Left lung (tissue), 4 donors: ENCODE measurements at regions not wholly inside any gene's neighbourhood (a gene's known extent, or its start where the extent isn't known, plus 50 kb on each side); places are given as distances from the start of the nearest gene placed in this dataset.

ENCODE experiments used
- ATAC-seq: fragments of 200-7000 bp; cut with Tn5 transposase; one replicate; pipeline ENCODE4 v1.9.1; 2020; ENCODE audit warnings: moderate library complexity
- DNase-seq, 4 donors: peaks; one replicate each; pipeline ENCODE4 v3.0.0-alpha.2; 2013 to 2020
- H3K27ac ChIP-seq, 2 donors: fragments of 200-600 bp; sonication (generic) in 1 of 2; one replicate each; pipeline versions ENCODE4 v1.5.0 to v1.8.0; 2020 to 2021
- H3K27me3 ChIP-seq, 2 donors: fragments of 200-600 bp; sonication (generic) in 1 of 2; one replicate each; pipeline versions ENCODE4 v1.5.0 to v1.8.0; 2020 to 2021
- H3K36me3 ChIP-seq, 2 donors: fragments of 200-600 bp; sonication (generic) in 1 of 2; one replicate each; pipeline versions ENCODE4 v1.5.0 to v1.8.0; 2020 to 2021
- H3K4me1 ChIP-seq, 2 donors: fragments of 200-600 bp; one replicate each; pipeline ENCODE4 v1.8.0; 2021
- H3K4me3 ChIP-seq, 2 donors: fragments of 200-600 bp; sonication (generic) in 1 of 2; one replicate each; pipeline versions ENCODE4 v1.5.0 to v1.8.0; 2020 to 2021; ENCODE audit warnings: mild to moderate bottlenecking in 1 of 2
- H3K9me3 ChIP-seq, 2 donors: fragments of 200-600 bp; sonication (generic) in 1 of 2; one replicate each; pipeline versions ENCODE4 v1.5.0 to v1.8.0; 2020 to 2021
- CTCF ChIP-seq, 2 donors: fragments of 200-600 bp; sonication (generic) in 1 of 2; IDR thresholded peaks; one replicate each; pipeline versions ENCODE4 v1.5.0 to v1.8.0; 2021; ENCODE audit warnings: antibody characterized with exemption in 2 of 2
- intact Hi-C, 2 donors: fragments of 100-400 bp; cut with DNase I; formaldehyde crosslinking; loops; one replicate each; pipeline versions ENCODE4 v1.11.2 to v1.14.2; 2022
- donor health status: DM: no; HTN: yes; CAD: no.
- donor health status: DM: no; HTN: no; CAD: no.

GRCh38 chr11:121385688-121386087 is 66.4 kb upstream of the SORL1 start:
- ATAC-seq (no peak), DNase-seq (no peak)
- H3K36me3 ChIP-seq, result no peaks in the 10 kb centered on the region
- no peaks in the 10 kb centered on the region for H3K4me1 ChIP-seq
- intact Hi-C loops, result no loop called here
- H3K4me3 ChIP-seq, result no peak overlapping the region
- no peak for TF ChIP-seq CTCF (IDR thresholded peaks at IDR 0.05)
- no peaks in the 10 kb centered on the region for H3K9me3 ChIP-seq
- no peak overlapping the region for H3K27ac ChIP-seq
- no peaks in the 10 kb centered on the region for H3K27me3 ChIP-seq
